HepG2 (cell line): ENCODE measurements at regions not wholly inside any gene's neighbourhood (a gene's known extent, or its start where the extent isn't known, plus 50 kb on each side); places are given as distances from the start of the nearest gene placed in this dataset.

Experiments
- CTCF ChIP-seq: sonication (generic); formaldehyde crosslinking; IDR thresholded peaks from 2 replicates; pipeline ENCODE4 v1.5.0; 2020; ENCODE audit warnings: mild to moderate bottlenecking, missing genetic modification reagents, moderate library complexity
- POLR2AphosphoS5 ChIP-seq: IDR thresholded peaks from 2 replicates; pipeline ENCODE4 v1.6.1; 2012; ENCODE audit warnings: low read depth, low read length
- U2AF1 ChIP-seq: fragments of 200-400 bp; formaldehyde crosslinking; optimal IDR thresholded peaks from 2 replicates; pipeline ENCODE3; 2017; ENCODE audit warnings: mild to moderate bottlenecking, low read depth, low read length
- ZNF644 ChIP-seq: IDR thresholded peaks from 2 replicates; pipeline ENCODE4 v1.6.1; 2016; ENCODE audit warnings: low read depth
- ZNF768 ChIP-seq: sonication (generic); formaldehyde crosslinking; IDR thresholded peaks from 2 replicates; pipeline ENCODE4 v1.4.0; 2020; ENCODE audit warnings: missing genetic modification reagents
- TF ChIP-seq, protein P1 (sequence below): sonication (generic); formaldehyde crosslinking; IDR thresholded peaks from 2 replicates; pipeline ENCODE4 v1.4.0; 2020; ENCODE audit warnings: mild to moderate bottlenecking, missing genetic modification reagents
- TF ChIP-seq, protein P2 (sequence below): sonication (generic); formaldehyde crosslinking; IDR thresholded peaks from 2 replicates; pipeline ENCODE4 v1.5.0; 2020; ENCODE audit warnings: mild to moderate bottlenecking, missing genetic modification reagents

- TF ChIP-seq, protein P1, sequence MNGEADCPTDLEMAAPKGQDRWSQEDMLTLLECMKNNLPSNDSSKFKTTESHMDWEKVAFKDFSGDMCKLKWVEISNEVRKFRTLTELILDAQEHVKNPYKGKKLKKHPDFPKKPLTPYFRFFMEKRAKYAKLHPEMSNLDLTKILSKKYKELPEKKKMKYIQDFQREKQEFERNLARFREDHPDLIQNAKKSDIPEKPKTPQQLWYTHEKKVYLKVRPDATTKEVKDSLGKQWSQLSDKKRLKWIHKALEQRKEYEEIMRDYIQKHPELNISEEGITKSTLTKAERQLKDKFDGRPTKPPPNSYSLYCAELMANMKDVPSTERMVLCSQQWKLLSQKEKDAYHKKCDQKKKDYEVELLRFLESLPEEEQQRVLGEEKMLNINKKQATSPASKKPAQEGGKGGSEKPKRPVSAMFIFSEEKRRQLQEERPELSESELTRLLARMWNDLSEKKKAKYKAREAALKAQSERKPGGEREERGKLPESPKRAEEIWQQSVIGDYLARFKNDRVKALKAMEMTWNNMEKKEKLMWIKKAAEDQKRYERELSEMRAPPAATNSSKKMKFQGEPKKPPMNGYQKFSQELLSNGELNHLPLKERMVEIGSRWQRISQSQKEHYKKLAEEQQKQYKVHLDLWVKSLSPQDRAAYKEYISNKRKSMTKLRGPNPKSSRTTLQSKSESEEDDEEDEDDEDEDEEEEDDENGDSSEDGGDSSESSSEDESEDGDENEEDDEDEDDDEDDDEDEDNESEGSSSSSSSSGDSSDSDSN (CRISPR knock-in tag): no peak
- TF ChIP-seq U2AF1 (no peak), CTCF (CRISPR knock-in tag) (no peak), POLR2AphosphoS5 (no peak), ZNF768 (no peak), ZNF644 (CRISPR knock-in tag) (no peak)
- TF ChIP-seq, protein P2, sequence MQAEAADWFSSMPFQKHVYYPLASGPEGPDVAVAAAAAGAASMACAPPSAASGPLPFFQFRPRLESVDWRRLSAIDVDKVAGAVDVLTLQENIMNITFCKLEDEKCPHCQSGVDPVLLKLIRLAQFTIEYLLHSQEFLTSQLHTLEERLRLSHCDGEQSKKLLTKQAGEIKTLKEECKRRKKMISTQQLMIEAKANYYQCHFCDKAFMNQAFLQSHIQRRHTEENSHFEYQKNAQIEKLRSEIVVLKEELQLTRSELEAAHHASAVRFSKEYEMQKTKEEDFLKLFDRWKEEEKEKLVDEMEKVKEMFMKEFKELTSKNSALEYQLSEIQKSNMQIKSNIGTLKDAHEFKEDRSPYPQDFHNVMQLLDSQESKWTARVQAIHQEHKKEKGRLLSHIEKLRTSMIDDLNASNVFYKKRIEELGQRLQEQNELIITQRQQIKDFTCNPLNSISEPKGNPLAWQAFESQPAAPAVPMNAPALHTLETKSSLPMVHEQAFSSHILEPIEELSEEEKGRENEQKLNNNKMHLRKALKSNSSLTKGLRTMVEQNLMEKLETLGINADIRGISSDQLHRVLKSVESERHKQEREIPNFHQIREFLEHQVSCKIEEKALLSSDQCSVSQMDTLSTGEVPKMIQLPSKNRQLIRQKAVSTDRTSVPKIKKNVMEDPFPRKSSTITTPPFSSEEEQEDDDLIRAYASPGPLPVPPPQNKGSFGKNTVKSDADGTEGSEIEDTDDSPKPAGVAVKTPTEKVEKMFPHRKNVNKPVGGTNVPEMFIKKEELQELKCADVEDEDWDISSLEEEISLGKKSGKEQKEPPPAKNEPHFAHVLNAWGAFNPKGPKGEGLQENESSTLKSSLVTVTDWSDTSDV (CRISPR knock-in tag): no peak
Measured at GRCh38 chr12:70091021-70091521, 152.2 kb upstream of the CNOT2 start.
